ENCODE measurements at regions not wholly inside any gene's neighbourhood (a gene's known extent, or its start where the extent isn't known, plus 50 kb on each side); places are given as distances from the start of the nearest gene placed in this dataset.

- intact Hi-C loops (cut with micrococcal nuclease), result no loop called here
- Histone ChIP-seq H4K20me1 (replicated peaks; ENCODE audit: control insufficient read depth, insufficient read depth, low read length) (no peaks in the 10 kb centered on the region), H3K9me1 (ENCODE audit: control insufficient read depth, insufficient read depth, low read length) (no peaks in the 10 kb centered on the region), H2AFZ (ENCODE audit: low read depth, low read length) (no peak overlapping the region), H3K27me3 (ENCODE audit: control insufficient read depth in 2 of 2, insufficient read depth in 2 of 2, low read length in 2 of 2) (no peaks in the 10 kb centered on the region), H3K27ac (ENCODE audit: extremely low read depth, low read depth, low read length) (no peak overlapping the region), H3K4me3 (no peak overlapping the region), H3K9me3 (replicated peaks; ENCODE audit: control insufficient read depth, insufficient read depth, low read depth, low read length) (no peaks in the 10 kb centered on the region), H3K36me3 (ENCODE audit: control insufficient read depth, insufficient read depth, low read length) (no peaks in the 10 kb centered on the region), H3K9ac (ENCODE audit: insufficient read depth in 1 of 2, low read depth in 2 of 2, low read length in 2 of 2) (no peak overlapping the region), H3K4me2 (ENCODE audit: insufficient read depth, low read length) (no peak overlapping the region), H3K4me1 (replicated peaks in 1 of 2; ENCODE audit: control insufficient read depth in 2 of 2, insufficient read depth in 2 of 2, low read length in 2 of 2) (no peaks in the 10 kb centered on the region), H3K79me2 (ENCODE audit: control insufficient read depth, insufficient read depth, low read length) (no peaks in the 10 kb centered on the region)
- CTCF ChIA-PET (ENCODE audit: low intra/inter-chr PET ratio), result no interaction called here
- DNase-seq (ENCODE audit: extremely low read depth in 1 of 4, low spot score in 3 of 4) (peak in 2 of 4 experiments; percentile 8 to 13), ATAC-seq (peak; percentile 69; the same call in 2 of the 3 replicates), FAIRE-seq (peak; percentile 42)
- no peak for TF ChIP-seq TBL1XR1 (IDR thresholded peaks at IDR 0.05; ENCODE audit: low read length in 2 of 2)
- TF ChIP-seq ZNF77 (CRISPR knock-in tag; IDR thresholded peaks at IDR 0.05), result no peak
- TF ChIP-seq CTCF (IDR thresholded peaks at IDR 0.05 in 2 of 3, conservative IDR thresholded peaks at IDR 0.05 in 1 of 3; ENCODE audit: insufficient read depth in 2 of 3, low read depth in 1 of 3, low read length in 3 of 3), result peak; percentile 24 to 44 (median 32); a peak in 2 of 6 replicates
- TF ChIP-seq ZBTB2 (IDR thresholded peaks at IDR 0.05), result no peak
- in situ Hi-C loops (cut with MboI), result no loop called here
- POLR2A ChIA-PET, result no interaction called here
- no TSS peak for BruUV-seq (replicated peaks)
These were observed 319.3 kb upstream of the RPS23 start for GRCh38 chr5:82597437-82597836.
